Activated gamma-delta T cell treated with Interleukin-2 at 50 U/mL for 16 hours (primary cell): ENCODE measurements at regions not wholly inside any gene's neighbourhood (a gene's known extent, or its start where the extent isn't known, plus 50 kb on each side); places are given as distances from the start of the nearest gene placed in this dataset.
"Not testable (repeated sequence)": the region's sequence is repeated elsewhere in the genome, so short reads cannot be mapped to it uniquely, and the experiment has no call there.

Source experiments
- DNase-seq: peaks from one replicate; pipeline ENCODE4 v3.0.0-alpha.2; 2020

- DNase-seq: no peak
Observed at GRCh38 chr6:4346659-4347333, 211.4 kb upstream of the ECI2 start.

DNA sequence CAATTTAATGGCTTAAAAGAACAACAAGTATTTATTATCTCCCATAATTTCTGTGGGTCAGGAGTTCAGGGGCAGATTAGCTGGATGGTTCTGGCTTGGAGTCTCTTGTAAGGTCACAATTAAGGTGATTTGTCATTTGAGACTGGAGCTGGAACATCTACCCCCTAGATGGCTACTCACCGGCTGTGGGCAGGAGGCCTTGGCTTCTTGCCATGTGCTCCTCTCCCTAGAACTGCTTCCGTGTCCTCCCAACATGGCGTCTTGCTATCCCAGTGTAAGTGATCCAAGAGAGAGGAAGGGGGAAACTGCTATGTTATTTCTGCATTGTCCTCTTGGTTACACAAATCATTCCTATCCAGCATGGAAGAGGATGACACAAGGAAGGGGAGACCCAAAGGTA lies 210.2 kb upstream of the ECI2 start:
- DNase-seq: no peak

DNA sequence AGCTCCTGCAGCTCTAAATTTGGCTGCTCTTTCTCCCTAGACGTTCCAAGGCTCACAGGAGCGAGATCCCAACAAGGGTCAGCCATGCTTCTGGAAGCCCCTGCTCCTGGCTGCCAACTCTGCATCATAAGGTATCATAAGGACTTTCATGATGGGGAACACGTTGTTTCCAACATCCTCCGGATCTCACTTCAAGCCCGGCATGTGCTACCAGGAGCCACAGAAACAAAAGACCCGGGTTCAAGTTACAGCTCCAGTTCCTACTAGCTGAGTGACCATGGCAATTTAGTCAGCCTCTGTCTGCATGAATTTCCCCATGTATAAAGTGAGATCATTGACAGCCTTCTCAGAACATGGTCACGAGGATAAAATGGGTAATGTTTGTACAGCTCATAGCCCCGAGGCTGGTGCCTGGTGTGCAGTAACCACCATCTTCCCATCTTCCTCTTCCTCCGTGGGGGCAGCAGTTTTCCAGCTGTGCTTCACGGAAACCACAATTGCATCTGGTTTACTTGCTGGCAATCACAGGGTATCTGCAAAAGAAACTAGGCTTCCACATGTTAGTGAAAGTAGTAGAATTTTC lies 209.0 kb upstream of the ECI2 start:
- no peak for DNase-seq

DNA sequence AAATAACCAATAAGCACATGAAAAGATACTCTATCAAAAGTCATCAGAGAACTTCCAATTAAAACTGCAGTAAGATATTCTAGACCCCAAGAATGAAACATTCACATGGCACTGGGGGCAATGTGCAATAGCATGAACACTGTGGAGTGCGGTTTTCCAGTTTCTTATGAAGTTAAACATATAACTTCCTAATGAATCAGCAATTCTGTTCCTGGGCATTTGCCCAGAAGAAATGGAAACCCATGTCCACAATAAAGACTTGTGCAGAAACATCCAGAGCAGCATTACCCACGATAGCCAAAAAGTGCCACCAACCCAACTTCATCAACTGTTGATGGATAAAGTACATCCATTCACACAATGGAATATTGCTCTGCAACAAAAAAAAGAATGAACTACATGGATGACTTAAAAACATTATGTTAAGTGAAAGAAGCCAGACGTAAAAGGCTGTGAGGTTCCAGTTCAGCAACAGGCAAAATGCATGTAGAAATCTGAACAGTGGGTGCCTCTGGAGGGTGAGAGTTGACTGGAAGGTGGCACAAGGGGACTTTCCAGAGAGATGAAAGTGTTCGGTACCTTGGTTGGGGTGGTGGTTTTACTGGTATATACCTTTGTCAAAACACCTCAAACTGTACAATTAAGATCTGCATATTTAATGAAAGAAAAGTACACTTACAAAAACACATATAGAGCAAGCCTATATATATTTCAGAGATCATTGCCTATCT lies 207.2 kb upstream of the ECI2 start:
- DNase-seq: no peak

- no peak for DNase-seq
Observed at GRCh38 chr6:4341078-4341797, 205.9 kb upstream of the ECI2 start.

DNA sequence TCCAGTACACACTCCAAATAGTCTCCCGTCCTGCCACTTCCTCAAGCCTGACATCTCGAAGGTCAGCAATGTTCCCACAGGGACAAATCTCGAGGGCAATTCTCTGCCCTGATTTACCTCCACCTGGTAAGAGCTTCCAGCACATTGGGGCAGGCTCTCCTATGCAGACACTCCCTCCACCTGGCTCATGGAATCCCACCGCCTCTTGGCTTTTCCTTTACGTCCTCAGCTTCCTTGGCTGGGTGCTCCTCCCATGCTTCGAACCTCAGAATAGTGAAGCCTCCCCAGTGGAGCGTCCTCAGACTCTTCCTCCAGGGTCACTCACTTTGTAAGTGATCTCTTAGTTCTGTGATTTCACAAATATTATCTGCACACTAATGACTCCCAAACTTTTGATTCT lies 205.2 kb upstream of the ECI2 start:
- DNase-seq: no peak

DNA sequence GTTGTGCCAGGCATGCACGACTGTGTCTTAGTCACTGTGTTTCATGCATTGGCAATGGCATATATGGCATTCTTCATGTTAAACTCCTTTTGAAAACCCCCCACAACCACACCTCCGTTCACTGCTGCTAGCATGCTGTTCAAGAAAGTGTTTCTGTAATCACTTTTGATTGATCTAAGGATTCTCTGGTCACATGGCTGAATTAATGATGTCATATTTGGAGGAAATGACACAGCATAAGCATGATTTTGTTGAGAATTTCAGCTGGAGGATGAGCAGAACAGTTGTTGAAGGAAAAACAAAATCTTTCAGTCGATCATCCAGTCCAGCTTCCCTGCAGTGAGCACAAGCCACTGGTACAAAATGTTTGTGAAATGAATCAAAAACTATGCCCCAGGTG lies 203.5 kb upstream of the ECI2 start:
- no peak for DNase-seq

GRCh38 chr6:4336778-4337442 lies 201.5 kb upstream of the ECI2 start:
- DNase-seq: no peak

DNA sequence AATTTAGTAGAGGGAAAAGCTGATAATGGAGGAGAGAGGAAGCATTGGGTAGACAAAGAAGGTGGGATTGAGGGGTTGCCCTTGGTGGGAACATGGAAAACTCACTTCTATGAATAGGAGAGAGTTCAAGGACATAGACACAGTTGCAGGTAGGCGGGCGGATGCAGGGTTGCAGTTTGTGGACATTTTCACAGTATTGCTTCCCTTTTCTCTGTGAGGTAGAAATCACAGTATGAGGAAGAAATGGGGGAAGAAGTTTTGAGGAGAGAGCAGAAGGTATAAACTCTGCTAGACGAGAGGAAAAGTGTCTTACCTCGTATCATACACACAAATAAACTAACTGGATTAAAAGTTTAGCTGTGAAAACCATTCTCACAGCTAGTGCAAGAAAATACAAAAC lies 200.7 kb upstream of the ECI2 start:
- DNase-seq: no peak

DNA sequence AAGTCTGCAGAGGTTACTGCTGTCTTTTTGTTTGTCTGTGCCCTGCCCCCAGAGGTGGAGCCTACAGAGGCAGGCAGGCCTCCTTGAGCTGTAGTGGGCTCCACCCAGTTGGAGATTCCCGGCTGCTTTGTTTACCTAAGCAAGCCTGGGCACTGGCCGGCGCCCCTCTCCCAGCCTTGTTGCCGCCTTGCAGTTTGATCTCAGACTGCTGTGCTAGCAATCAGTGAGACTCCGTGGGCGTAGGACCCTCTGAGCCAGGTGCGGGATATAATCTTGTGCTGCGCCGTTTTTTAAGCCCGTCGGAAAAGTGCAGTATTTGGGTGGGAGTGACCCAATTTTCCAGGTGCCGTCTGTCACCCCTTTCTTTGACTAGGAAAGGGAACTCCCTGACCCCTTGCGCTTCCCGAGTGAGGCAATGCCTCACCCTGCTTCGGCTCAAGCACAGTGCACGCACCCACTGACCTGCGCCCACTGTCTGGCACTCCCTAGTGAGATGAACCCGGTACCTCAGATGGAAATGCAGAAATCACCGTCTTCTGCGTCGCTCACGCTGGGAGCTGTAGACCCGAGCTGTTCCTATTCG lies 198.9 kb upstream of the ECI2 start:
- not testable (repeated sequence) for DNase-seq

DNA sequence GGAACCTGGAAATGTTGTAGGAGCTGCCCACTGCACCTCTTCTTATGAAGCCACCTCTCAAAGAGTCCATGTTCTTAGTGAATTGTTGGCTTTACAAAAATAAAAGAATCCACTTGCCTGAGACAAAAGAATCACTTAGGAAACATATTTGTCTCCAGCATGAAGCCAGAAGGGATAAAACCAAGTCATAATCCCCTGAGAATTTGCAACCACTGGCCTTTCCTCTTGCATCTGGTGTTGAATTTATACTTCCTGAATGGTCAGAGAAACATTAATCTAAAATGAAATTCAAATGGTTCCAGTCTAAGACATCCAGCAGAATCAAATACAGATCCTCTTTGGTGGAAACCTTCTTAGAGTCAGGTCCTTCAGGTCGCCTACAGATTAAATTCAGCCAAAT lies 192.5 kb upstream of the ECI2 start:
- DNase-seq: no peak

DNA sequence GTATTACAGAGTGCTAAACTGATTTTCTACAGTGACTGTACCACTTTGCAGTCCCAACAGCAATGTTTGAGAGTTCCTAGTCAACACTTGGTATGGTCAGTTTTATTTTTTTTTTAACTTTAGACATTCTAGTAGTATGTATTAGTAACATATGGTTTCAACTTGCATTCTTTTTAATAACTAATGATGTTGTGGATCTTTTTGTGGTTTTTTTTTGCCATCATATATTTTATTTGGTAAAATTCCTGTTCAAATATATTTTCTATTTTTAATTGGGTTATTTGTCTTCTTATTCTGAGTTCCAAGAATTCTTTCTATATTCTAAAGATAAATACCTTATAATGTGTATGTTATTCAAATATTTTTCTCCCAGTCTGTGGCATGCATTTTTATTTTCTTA lies 189.4 kb upstream of the ECI2 start:
- no peak for DNase-seq

GRCh38 chr6:4323322-4323721 lies 187.9 kb upstream of the ECI2 start:
- no peak for DNase-seq

DNA sequence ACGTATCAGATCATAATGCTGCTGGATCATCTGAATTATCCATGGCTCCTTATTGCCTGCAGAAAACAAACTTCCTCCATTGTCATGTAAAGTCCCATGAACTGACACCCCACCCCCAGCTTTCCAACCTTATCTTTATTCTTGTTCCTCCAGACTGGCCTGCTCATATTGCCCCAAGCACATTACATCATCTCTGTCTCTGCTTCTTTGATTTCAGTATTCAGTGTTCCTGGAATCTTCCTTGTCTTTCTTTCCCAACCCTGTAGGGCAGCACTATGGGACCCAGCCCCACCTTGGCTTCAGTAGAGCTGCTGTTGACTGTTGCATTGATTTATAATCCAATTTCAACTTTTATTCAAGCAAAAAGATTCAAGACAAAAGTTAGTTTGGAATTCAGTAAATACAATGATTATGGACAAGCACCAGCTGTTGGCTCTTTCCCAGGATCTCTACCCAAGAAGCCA lies 187.5 kb upstream of the ECI2 start:
- no peak for DNase-seq

DNA sequence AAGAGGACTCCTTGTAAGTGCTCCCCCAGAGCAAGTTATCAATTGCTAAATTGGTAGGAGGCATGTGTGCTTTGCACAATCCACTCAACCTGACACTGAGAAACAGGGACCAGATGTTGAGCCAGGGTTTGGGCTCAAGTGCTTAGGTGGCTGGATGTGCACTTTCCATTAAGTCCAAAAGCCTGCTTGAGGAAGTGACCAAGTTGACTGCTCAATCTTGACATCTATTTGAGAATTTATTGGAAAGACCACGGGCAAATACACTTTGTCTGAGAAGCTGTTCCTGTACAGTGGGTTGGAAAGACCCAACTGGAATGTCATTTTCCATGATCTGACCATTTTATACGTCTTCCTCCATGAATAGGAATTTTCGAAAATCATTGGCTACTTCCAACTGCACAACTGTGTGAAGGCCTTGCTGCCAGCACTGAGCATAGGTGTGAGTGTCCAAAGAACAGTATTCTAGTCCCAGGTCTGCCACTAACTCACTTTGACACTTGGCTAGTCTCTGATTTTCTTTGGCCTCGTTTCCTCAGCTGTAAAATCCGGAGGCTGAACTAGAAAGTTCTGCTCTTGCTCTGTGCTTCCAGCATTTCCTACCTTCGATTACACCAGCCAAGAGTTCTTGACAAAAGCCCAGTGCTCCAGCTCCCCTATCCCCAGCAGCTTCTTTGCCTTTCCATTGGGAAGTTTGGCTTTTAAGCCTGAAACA lies 186.9 kb upstream of the ECI2 start:
- no peak for DNase-seq

- DNase-seq: no peak
Observed at GRCh38 chr6:4320860-4321259, 185.5 kb upstream of the ECI2 start.

GRCh38 chr6:4319981-4320683 lies 184.8 kb upstream of the ECI2 start:
- DNase-seq: no peak

- DNase-seq: no peak
Observed at GRCh38 chr6:4318321-4318720, 182.9 kb upstream of the ECI2 start.

DNA sequence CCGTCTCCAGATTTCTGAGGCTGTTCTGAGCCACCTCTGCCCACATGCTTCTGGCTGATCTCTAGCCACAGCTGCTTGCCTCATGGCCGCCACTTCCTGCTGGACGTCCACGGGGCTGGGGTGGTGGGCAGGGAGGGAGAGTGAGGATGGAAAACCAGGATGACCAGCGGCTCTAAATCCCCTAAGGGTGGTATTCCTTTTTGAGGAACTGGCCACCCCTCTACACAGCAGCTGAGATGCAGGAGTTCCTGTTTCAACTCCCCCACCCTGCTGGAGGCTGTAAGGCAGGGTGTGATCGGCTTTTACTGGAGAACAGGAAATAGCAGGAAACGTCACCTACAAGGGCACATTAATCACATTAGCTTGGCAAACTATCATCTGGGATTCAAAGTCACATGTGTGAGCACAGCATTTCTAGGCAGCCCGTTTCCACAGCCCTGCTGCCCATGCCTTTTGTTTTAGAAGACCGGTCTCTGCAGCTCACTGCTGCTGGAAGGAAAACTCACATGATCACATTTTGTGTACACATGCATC lies 181.6 kb upstream of the ECI2 start:
- no peak for DNase-seq

- DNase-seq: no peak
Observed at GRCh38 chr6:4314201-4314707, 178.9 kb upstream of the ECI2 start.
